Esophagus squamous epithelium (tissue), 5 donors: ENCODE measurements at regions not wholly inside any gene's neighbourhood (a gene's known extent, or its start where the extent isn't known, plus 50 kb on each side); places are given as distances from the start of the nearest gene placed in this dataset.

Experiments
- DNase-seq: peaks from one replicate; lab custom pipeline; 2025; lab: John Stamatoyannopoulos, UW
- H3K27ac ChIP-seq, 4 donors: fragments of 200-600 bp; sonication (generic); one replicate each; pipeline ENCODE4 v1.5.1; 2016 to 2019; ENCODE audit warnings: mild to moderate bottlenecking in 1 of 4
- H3K27me3 ChIP-seq, 4 donors: fragments of 200-600 bp; sonication (generic); 1 replicate in 3 of 4; 2 replicates in 1 of 4; pipeline versions ENCODE4 v1.5.1 to v1.6.0; 2017 to 2021; ENCODE audit warnings: antibody characterized with exemption in 1 of 4
- H3K36me3 ChIP-seq, 3 donors: fragments of 200-600 bp; sonication (generic); one replicate each; pipeline ENCODE4 v1.5.1; 2016 to 2019
- H3K4me1 ChIP-seq, 3 donors: fragments of 200-600 bp; sonication (generic); one replicate each; pipeline ENCODE4 v1.5.1; 2017 to 2019
- H3K4me3 ChIP-seq, 4 donors: fragments of 200-600 bp; sonication (generic); 1 replicate in 3 of 4; 2 replicates in 1 of 4; pipeline ENCODE4 v1.5.1; 2016 to 2019; ENCODE audit warnings: mild to moderate bottlenecking in 2 of 4, moderate library complexity in 1 of 4
- H3K9me3 ChIP-seq, 3 donors: fragments of 200-600 bp; sonication (generic); one replicate each; pipeline ENCODE4 v1.5.1; 2016 to 2019
- CTCF ChIP-seq, 6 experiments: fragments of 450-650 bp in 4 of 6; fragments of 200-600 bp in 2 of 6; sonication (generic) in 2 of 6; IDR thresholded peaks; one replicate each; pipeline ENCODE4 v1.5.1; 2016 to 2019; ENCODE audit warnings: antibody characterized with exemption in 6 of 6, mild to moderate bottlenecking in 4 of 6, moderate library complexity in 4 of 6
- POLR2A ChIP-seq, 4 donors: fragments of 450-650 bp; IDR thresholded peaks; one replicate each; pipeline ENCODE4 v1.6.1; 2017; ENCODE audit warnings: antibody characterized with exemption in 4 of 4, mild to moderate bottlenecking in 4 of 4, moderate library complexity in 3 of 4
- WGBS, 2 donors: methylation state at CpG; one replicate each; pipeline ENCODE4 v1.1.5; 2018; 5-methylcytosine and 5-hydroxymethylcytosine counted together
- intact Hi-C: fragments of 100-400 bp; cut with DNase I; formaldehyde crosslinking; loops from one replicate; pipeline ENCODE4 v1.15.0; 2022
- donor health status: DM: yes; HTN: yes; CAD: no.

GRCh38 chr3:29153811-29154210 is 127.1 kb upstream of the RBMS3 start:
- 49 to 62% methylated on average over 3 of the region's 3 CpGs for WGBS, 2 donors
- DNase-seq: no peak
- no peak overlapping the region for H3K27ac ChIP-seq
- intact Hi-C loops: no loop called here
- H3K9me3 ChIP-seq: no peaks in the 10 kb centered on the region
- no peak for TF ChIP-seq POLR2A (IDR thresholded peaks at IDR 0.05)
- no peak for TF ChIP-seq CTCF (IDR thresholded peaks at IDR 0.05)
- H3K36me3 ChIP-seq: no peaks in the 10 kb centered on the region
- no peak overlapping the region for H3K4me3 ChIP-seq
- H3K27me3 ChIP-seq: no peaks in the 10 kb centered on the region
- no peaks in the 10 kb centered on the region for H3K4me1 ChIP-seq

GRCh38 chr3:29156086-29156715 is 124.7 kb upstream of the RBMS3 start:
- 25 to 46% methylated on average over 5 of the region's 5 CpGs for whole genome bisulfite sequencing, 2 donors
- TF ChIP-seq POLR2A (IDR thresholded peaks at IDR 0.05) (no peak), CTCF (IDR thresholded peaks at IDR 0.05) (no peak)
- intact Hi-C loops: no loop called here

GRCh38 chr3:29164825-29165224 is 116.0 kb upstream of the RBMS3 start:
- TF ChIP-seq CTCF (IDR thresholded peaks at IDR 0.05): no peak
- no peak for TF ChIP-seq POLR2A (IDR thresholded peaks at IDR 0.05)
- H3K27ac ChIP-seq: no peak overlapping the region
- no peaks in the 10 kb centered on the region for H3K4me1 ChIP-seq
- no peak for DNase-seq
- no peaks in the 10 kb centered on the region for H3K9me3 ChIP-seq
- no peaks in the 10 kb centered on the region for H3K36me3 ChIP-seq
- H3K27me3 ChIP-seq: no peaks in the 10 kb centered on the region
- H3K4me3 ChIP-seq: no peak overlapping the region
- intact Hi-C loops: no loop called here
- 78 to 80% methylated on average over 3 of the region's 3 CpGs for WGBS, 2 donors

More at GRCh38 chr3:29156086-29156715, 124.7 kb upstream of the RBMS3 start:
- DNase-seq: no peak
- Histone ChIP-seq H3K9me3 (no peaks in the 10 kb centered on the region), H3K36me3 (no peaks in the 10 kb centered on the region), H3K4me3 (no peak overlapping the region), H3K27ac (no peak overlapping the region), H3K4me1 (no peaks in the 10 kb centered on the region), H3K27me3 (no peaks in the 10 kb centered on the region)

GRCh38 chr3:29167180-29167579 is 113.7 kb upstream of the RBMS3 start:
- no peaks in the 10 kb centered on the region for H3K36me3 ChIP-seq
- H3K27me3 ChIP-seq: no peaks in the 10 kb centered on the region
- H3K4me3 ChIP-seq: no peak overlapping the region
- TF ChIP-seq POLR2A (IDR thresholded peaks at IDR 0.05): no peak
- TF ChIP-seq CTCF (IDR thresholded peaks at IDR 0.05): no peak
- WGBS, 2 donors: 95 to 100% methylated on average over 1 of the region's 1 CpG
- intact Hi-C loops: no loop called here
- H3K4me1 ChIP-seq: no peaks in the 10 kb centered on the region
- H3K27ac ChIP-seq: no peak overlapping the region
- no peak for DNase-seq
- H3K9me3 ChIP-seq: no peaks in the 10 kb centered on the region

GRCh38 chr3:29168081-29168480 is 112.8 kb upstream of the RBMS3 start:
- Histone ChIP-seq H3K36me3 (no peaks in the 10 kb centered on the region), H3K27me3 (no peaks in the 10 kb centered on the region), H3K9me3 (no peaks in the 10 kb centered on the region), H3K27ac (no peak overlapping the region), H3K4me3 (no peak overlapping the region), H3K4me1 (no peaks in the 10 kb centered on the region)
- TF ChIP-seq CTCF (IDR thresholded peaks at IDR 0.05): no peak
- TF ChIP-seq POLR2A (IDR thresholded peaks at IDR 0.05): no peak
- intact Hi-C loops: no loop called here
- DNase-seq: no peak
- 29 to 43% methylated on average over 2 of the region's 2 CpGs for WGBS, 2 donors
